HCT116 (cell line): ENCODE measurements at regions not wholly inside any gene's neighbourhood (a gene's known extent, or its start where the extent isn't known, plus 50 kb on each side); places are given as distances from the start of the nearest gene placed in this dataset.

ENCODE experiments used
- POLR2A ChIP-seq: IDR thresholded peaks from 2 replicates; pipeline ENCODE4 v1.7.0; 2011; ENCODE audit warnings: borderline replicate concordance; ENCODE audit not compliant: insufficient read depth, insufficient read length; ENCODE audit errors: extremely low read depth
- SP1 ChIP-seq: IDR thresholded peaks from 2 replicates; pipeline ENCODE4 v1.6.1; 2012; ENCODE audit warnings: low read depth
- YY1 ChIP-seq: IDR thresholded peaks from 2 replicates; pipeline ENCODE4 v1.6.1; 2011; ENCODE audit warnings: low read length, low read depth, moderate library complexity, mild to moderate bottlenecking; ENCODE audit not compliant: insufficient replicate concordance; ENCODE audit errors: extremely low read depth
- TF ChIP-seq, protein P1 (sequence below), 3 experiments: fragments of 200-600 bp in 1 of 3; sonication (generic) in 1 of 3; IDR thresholded peaks in 2 of 3; conservative IDR thresholded peaks in 1 of 3; 2 replicates each; pipeline ENCODE4 v1.5.1; 2012 to 2017; ENCODE audit warnings: low read depth in 2 of 3, low read length in 2 of 3, antibody characterized with exemption in 1 of 3, borderline replicate concordance in 1 of 3, control low read depth in 1 of 3, mild to moderate bottlenecking in 1 of 3, mixed read lengths in 1 of 3, mixed run types in 1 of 3, moderate library complexity in 1 of 3; ENCODE audit not compliant: insufficient read depth in 1 of 3

DNA sequence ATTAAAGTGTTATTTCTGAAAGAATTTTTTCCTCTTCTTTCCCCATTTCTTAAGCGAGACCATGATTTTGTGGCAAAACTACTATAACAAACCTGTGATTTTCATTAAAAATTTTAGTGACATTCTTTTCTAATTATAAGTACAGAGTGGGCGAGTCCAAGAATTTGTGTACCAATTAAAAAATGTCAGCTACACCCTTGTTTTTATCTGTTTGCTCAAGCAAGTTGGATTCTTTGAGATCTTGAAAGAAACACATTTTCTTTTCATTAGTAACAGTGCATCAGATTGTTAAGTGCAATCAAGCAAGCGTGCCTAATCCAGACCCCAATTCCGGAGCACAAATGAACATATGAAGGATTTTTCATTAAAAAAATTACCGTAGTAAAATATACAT, 338.8 kb upstream of the DDHD1 start:
- TF ChIP-seq YY1 (no peak), POLR2A (no peak), SP1 (no peak)
- TF ChIP-seq, protein P1, sequence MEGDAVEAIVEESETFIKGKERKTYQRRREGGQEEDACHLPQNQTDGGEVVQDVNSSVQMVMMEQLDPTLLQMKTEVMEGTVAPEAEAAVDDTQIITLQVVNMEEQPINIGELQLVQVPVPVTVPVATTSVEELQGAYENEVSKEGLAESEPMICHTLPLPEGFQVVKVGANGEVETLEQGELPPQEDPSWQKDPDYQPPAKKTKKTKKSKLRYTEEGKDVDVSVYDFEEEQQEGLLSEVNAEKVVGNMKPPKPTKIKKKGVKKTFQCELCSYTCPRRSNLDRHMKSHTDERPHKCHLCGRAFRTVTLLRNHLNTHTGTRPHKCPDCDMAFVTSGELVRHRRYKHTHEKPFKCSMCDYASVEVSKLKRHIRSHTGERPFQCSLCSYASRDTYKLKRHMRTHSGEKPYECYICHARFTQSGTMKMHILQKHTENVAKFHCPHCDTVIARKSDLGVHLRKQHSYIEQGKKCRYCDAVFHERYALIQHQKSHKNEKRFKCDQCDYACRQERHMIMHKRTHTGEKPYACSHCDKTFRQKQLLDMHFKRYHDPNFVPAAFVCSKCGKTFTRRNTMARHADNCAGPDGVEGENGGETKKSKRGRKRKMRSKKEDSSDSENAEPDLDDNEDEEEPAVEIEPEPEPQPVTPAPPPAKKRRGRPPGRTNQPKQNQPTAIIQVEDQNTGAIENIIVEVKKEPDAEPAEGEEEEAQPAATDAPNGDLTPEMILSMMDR (IDR thresholded peaks at IDR 0.05 in 2 of 3, conservative IDR thresholded peaks at IDR 0.05 in 1 of 3; ENCODE audit: borderline replicate concordance in 1 of 3, insufficient read depth in 1 of 3, low read depth in 2 of 3, low read length in 2 of 3), result no peak
